Keratinocyte (primary cell): ENCODE measurements at regions not wholly inside any gene's neighbourhood (a gene's known extent, or its start where the extent isn't known, plus 50 kb on each side); places are given as distances from the start of the nearest gene placed in this dataset.

Source experiments
- EZH2 ChIP-seq: IDR thresholded peaks from one replicate; pipeline ENCODE4 v1.6.1; 2012; ENCODE audit warnings: inconsistent platforms, mild to moderate bottlenecking, low read length, moderate library complexity
- TF ChIP-seq, protein P1 (sequence below), 3 experiments: IDR thresholded peaks in 1 of 3; conservative IDR thresholded peaks in 1 of 3; optimal IDR thresholded peaks in 1 of 3; 2 replicates in 2 of 3; 3 replicates in 1 of 3; pipeline versions ENCODE3 to v1.5.1; 2011; ENCODE audit warnings: low read length in 3 of 3, mild to moderate bottlenecking in 3 of 3, moderate library complexity in 2 of 3, control low read depth in 1 of 3, inconsistent platforms in 1 of 3; ENCODE audit not compliant: insufficient read depth in 2 of 3; ENCODE audit errors: extremely low read depth in 1 of 3

- TF ChIP-seq, protein P1, sequence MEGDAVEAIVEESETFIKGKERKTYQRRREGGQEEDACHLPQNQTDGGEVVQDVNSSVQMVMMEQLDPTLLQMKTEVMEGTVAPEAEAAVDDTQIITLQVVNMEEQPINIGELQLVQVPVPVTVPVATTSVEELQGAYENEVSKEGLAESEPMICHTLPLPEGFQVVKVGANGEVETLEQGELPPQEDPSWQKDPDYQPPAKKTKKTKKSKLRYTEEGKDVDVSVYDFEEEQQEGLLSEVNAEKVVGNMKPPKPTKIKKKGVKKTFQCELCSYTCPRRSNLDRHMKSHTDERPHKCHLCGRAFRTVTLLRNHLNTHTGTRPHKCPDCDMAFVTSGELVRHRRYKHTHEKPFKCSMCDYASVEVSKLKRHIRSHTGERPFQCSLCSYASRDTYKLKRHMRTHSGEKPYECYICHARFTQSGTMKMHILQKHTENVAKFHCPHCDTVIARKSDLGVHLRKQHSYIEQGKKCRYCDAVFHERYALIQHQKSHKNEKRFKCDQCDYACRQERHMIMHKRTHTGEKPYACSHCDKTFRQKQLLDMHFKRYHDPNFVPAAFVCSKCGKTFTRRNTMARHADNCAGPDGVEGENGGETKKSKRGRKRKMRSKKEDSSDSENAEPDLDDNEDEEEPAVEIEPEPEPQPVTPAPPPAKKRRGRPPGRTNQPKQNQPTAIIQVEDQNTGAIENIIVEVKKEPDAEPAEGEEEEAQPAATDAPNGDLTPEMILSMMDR (optimal IDR thresholded peaks at IDR 0.05 in 1 of 3, IDR thresholded peaks at IDR 0.05 in 1 of 3, conservative IDR thresholded peaks at IDR 0.05 in 1 of 3; ENCODE audit: extremely low read depth in 1 of 3, insufficient read depth in 2 of 3, low read length in 3 of 3): peak in 2 of 3 experiments; percentile 4 to 13
- TF ChIP-seq EZH2: no peak
These were observed 347.4 kb downstream of the RPS24 start for GRCh38 chr10:78381107-78381506.
